ENCODE measurements at regions not wholly inside any gene's neighbourhood (a gene's known extent, or its start where the extent isn't known, plus 50 kb on each side); places are given as distances from the start of the nearest gene placed in this dataset.

GRCh38 chr3:104598848-104599511 is 767.7 kb upstream of the ALCAM start:
- H3K23me2 ChIP-seq (ENCODE audit: insufficient read length, low read depth, low read length, poor library complexity, severe bottlenecking): no peaks in the 10 kb centered on the region
- no peak overlapping the region for H3K14ac ChIP-seq (ENCODE audit: insufficient read depth, low read length)
- H2BK15ac ChIP-seq (ENCODE audit: low read depth, low read length): no peak overlapping the region
- DNase-seq: no peak
- no peak overlapping the region for H2AK5ac ChIP-seq (ENCODE audit: insufficient read length, low read length)
- H4K8ac ChIP-seq (replicated peaks; ENCODE audit: insufficient read length, low read depth, low read length): no peak overlapping the region
- no peaks in the 10 kb centered on the region for H3K27me3 ChIP-seq (ENCODE audit: insufficient read depth, low read length)
- no peak overlapping the region for H3T11ph ChIP-seq (ENCODE audit: low read length)
- no peak overlapping the region for H2BK120ac ChIP-seq (ENCODE audit: low read depth, low read length, poor library complexity, severe bottlenecking)
- no peak overlapping the region for H3K4ac ChIP-seq (ENCODE audit: low read depth, low read length)
- H3K4me2 ChIP-seq (ENCODE audit: insufficient read depth, insufficient read length, low read length): no peak overlapping the region
- H2AFZ ChIP-seq (ENCODE audit: low read length): no peak overlapping the region
- no peak overlapping the region for H2BK5ac ChIP-seq (ENCODE audit: insufficient read length, low read length)
- H3K27ac ChIP-seq (ENCODE audit: insufficient read length, low read depth, low read length): no peak overlapping the region
- no peak overlapping the region for H4K5ac ChIP-seq (ENCODE audit: insufficient read length, low read depth, low read length)
- H2BK12ac ChIP-seq (ENCODE audit: insufficient read length, low read depth, low read length): no peak overlapping the region
- H4K20me1 ChIP-seq (ENCODE audit: control insufficient read depth, insufficient read depth, insufficient read length): no peaks in the 10 kb centered on the region
- Mint-ChIP-seq H3K27ac (no peak overlapping the region), H3K36me3 (ENCODE audit: insufficient read depth in 1 of 3, low read depth in 3 of 3) (no peaks in the 10 kb centered on the region), H3K9me3 (no peaks in the 10 kb centered on the region), H3K4me3 (no peak overlapping the region), H3K27me3 (ENCODE audit: low read depth) (no peaks in the 10 kb centered on the region), H3K4me1 (0 out of 4 replicates have a peak, but pooled peaks cover 0 to 4% of the 10 kb centered on the region in 2 experiments)
- no peak overlapping the region for H3K56ac ChIP-seq (ENCODE audit: insufficient read length, low read depth, low read length)
- H3K9ac ChIP-seq (ENCODE audit: extremely low read depth, insufficient read length, low read length): no peak overlapping the region
- no peaks in the 10 kb centered on the region for H3K79me2 ChIP-seq (ENCODE audit: insufficient read depth, low read length)
- H3K9me3 ChIP-seq (ENCODE audit: control insufficient read depth, low read depth, low read length): no peaks in the 10 kb centered on the region
- H3K79me1 ChIP-seq (ENCODE audit: insufficient read depth, low read depth, low read length, poor library complexity, severe bottlenecking): no peaks in the 10 kb centered on the region
- H3K4me1 ChIP-seq (ENCODE audit: insufficient read depth, low read length): no peaks in the 10 kb centered on the region
- TF ChIP-seq CTCF (conservative IDR thresholded peaks at IDR 0.05): no peak
- no peak overlapping the region for H2BK20ac ChIP-seq (ENCODE audit: low read depth, low read length, poor library complexity, severe bottlenecking)
- no CpG with 5 or more reads among the region's 6 CpGs for WGBS (ENCODE audit: extremely low coverage, insufficient read length, low lambda C conversion rate)
- H4K91ac ChIP-seq (ENCODE audit: insufficient read length, low read depth, low read length): no peak overlapping the region
- no peak overlapping the region for H3K23ac ChIP-seq (ENCODE audit: insufficient read length, low read depth, low read length)
- no peak overlapping the region for H3K18ac ChIP-seq (ENCODE audit: insufficient read length, low read depth, low read length)
